ENCODE measurements at regions not wholly inside any gene's neighbourhood (a gene's known extent, or its start where the extent isn't known, plus 50 kb on each side); places are given as distances from the start of the nearest gene placed in this dataset.

DNA sequence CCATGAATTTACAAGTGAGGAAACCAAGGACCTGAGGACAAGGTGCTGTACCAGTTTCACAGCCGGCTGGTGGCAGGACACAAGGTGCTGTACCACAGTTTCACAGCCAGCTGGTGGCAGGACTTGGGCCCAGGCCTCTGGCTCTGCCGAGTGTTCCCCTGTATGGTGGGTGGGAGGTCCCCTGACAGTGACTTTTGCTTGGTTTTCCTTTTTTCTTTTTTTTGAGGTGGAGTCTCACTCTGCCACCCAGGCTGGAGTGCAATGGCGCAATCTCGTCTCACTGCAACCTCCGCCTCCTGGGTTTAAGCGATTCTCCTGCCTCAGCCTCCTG, 212.4 kb downstream of the LY86 start:
- no peak for DNase-seq
- no peak overlapping the region for H3K4me3 ChIP-seq (ENCODE audit: low read depth, low read length)

DNA sequence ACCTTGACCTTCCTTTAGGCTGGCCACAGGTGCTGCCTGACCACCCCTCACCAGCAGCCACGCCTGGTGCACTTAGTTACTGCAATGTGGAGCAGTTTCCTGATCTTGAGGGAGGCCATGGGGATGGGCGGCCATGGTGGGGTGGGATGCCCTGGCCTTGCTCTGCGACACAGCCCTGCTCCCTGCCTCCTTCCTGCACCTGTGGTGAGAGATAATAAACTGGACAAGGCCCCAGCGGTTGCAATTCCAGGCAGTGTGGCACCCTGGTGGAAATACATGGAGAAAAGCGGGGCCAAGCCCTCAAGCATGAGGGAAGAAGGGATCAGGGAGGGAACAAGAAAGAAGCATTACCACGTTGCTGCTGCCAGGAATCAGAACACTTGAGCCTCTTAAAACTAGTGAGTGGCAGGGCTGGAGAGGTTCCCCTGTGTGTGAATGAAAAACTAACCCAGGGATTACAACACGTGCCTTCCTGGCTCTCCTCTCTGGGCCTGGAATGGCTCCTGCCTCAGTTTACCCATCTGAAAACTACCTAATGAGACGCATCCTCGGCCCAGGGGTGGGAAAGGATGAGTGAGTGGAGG, 213.2 kb downstream of the LY86 start:
- Histone ChIP-seq H3K4me1 (no peaks in the 10 kb centered on the region), H3K4me3 (ENCODE audit: low read depth, low read length) (no peak overlapping the region), H3K9me3 (no peaks in the 10 kb centered on the region), H3K27me3 (no peaks in the 10 kb centered on the region), H3K36me3 (no peaks in the 10 kb centered on the region)
- TF ChIP-seq, protein P1, sequence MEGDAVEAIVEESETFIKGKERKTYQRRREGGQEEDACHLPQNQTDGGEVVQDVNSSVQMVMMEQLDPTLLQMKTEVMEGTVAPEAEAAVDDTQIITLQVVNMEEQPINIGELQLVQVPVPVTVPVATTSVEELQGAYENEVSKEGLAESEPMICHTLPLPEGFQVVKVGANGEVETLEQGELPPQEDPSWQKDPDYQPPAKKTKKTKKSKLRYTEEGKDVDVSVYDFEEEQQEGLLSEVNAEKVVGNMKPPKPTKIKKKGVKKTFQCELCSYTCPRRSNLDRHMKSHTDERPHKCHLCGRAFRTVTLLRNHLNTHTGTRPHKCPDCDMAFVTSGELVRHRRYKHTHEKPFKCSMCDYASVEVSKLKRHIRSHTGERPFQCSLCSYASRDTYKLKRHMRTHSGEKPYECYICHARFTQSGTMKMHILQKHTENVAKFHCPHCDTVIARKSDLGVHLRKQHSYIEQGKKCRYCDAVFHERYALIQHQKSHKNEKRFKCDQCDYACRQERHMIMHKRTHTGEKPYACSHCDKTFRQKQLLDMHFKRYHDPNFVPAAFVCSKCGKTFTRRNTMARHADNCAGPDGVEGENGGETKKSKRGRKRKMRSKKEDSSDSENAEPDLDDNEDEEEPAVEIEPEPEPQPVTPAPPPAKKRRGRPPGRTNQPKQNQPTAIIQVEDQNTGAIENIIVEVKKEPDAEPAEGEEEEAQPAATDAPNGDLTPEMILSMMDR (IDR thresholded peaks at IDR 0.05; ENCODE audit: low read depth, low read length), result no peak
- no peak for DNase-seq

More for the DNA sequence above, 212.4 kb downstream of the LY86 start:
- H3K4me1 ChIP-seq, result no peaks in the 10 kb centered on the region
- no peaks in the 10 kb centered on the region for H3K27me3 ChIP-seq
- H3K36me3 ChIP-seq, result no peaks in the 10 kb centered on the region
- TF ChIP-seq, protein P1 (IDR thresholded peaks at IDR 0.05; ENCODE audit: low read depth, low read length), result no peak
- no peaks in the 10 kb centered on the region for H3K9me3 ChIP-seq

DNA sequence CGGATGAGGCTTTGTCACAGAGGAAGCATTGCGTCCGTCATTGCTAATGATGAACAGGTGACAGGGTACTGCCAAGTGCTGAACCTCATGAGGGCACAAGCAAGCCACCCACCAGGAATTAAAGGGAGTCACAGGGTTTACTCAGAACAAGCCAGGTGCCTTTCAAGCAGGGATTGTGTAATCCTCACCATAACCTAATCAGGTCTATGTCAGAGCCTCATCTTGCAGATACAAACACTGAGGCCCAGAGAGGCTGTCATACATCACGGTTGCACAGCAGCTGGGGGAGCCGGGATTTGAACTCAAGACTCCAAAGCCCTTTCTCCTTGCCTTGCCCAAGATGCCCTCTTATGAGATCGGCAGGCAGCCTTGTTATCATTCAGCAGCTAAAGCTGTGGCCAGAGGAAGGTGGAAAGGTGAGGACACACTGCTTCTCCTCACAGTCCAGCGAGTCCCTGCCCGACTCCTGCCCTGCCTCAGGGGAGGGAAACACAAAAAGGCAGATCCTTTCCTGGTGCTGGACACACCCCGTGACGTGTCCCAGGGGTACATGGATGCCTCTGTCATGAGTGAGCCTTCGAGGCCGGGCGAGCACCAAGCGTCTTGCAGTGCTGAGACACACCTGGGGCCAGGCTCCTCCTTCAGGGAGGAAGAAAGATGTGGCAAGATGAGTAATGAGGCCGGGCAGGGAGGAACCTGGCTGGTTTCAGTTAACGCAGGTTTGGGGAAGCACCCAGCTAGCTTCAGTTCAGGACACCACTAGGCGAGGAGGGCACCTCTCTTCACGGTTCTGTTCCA, 214.9 kb downstream of the LY86 start:
- H3K4me3 ChIP-seq (ENCODE audit: low read depth, low read length), result no peak overlapping the region
- TF ChIP-seq, protein P1 (IDR thresholded peaks at IDR 0.05; ENCODE audit: low read depth, low read length), result no peak
- no peaks in the 10 kb centered on the region for H3K4me1 ChIP-seq
- H3K9me3 ChIP-seq, result no peaks in the 10 kb centered on the region
- H3K36me3 ChIP-seq, result no peaks in the 10 kb centered on the region
- DNase-seq, result no peak
- H3K27me3 ChIP-seq, result peaks cover 7% of the 10 kb centered on the region

DNA sequence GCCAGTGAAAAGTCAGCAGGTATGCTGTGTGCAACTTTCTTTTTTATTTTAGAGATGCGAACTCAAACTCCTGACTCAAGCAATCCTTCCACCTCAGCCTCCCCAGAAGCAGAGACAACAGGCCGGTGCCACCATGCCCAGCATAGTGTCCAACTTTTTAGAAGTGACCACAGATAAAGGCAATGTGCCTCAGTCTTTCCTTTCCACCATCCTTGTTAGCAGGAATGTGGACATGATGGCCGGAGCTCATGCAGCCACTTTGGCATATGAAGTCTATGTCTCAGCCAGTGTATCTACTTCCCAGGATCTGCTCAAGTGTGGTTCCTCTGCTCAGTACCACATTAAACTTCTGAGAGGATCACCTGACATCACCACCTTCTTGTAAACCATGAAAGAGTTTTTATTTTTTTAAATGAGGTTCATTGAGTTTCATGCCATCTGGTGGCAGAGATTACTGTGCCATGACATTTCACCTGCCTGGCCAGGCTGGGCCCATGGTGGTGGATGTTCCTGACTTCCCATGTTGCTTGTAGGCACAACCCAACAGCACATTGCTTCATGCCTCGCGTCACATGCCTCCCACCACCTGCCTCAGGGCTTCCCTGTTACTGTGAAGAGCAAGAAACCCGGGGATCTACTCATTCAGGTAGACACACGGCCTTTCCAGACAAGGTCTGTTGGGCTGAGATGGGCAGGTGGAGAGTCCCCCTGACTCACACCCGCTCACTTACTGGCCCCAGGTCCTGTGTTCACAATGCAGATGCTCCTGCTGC, 216.5 kb downstream of the LY86 start:
- no peak for DNase-seq
- Histone ChIP-seq H3K27me3 (peaks cover 12% of the 10 kb centered on the region), H3K36me3 (no peaks in the 10 kb centered on the region), H3K4me1 (no peaks in the 10 kb centered on the region), H3K9me3 (no peaks in the 10 kb centered on the region), H3K4me3 (ENCODE audit: low read depth, low read length) (no peak overlapping the region)
- TF ChIP-seq, protein P1 (IDR thresholded peaks at IDR 0.05; ENCODE audit: low read depth, low read length), result no peak

DNA sequence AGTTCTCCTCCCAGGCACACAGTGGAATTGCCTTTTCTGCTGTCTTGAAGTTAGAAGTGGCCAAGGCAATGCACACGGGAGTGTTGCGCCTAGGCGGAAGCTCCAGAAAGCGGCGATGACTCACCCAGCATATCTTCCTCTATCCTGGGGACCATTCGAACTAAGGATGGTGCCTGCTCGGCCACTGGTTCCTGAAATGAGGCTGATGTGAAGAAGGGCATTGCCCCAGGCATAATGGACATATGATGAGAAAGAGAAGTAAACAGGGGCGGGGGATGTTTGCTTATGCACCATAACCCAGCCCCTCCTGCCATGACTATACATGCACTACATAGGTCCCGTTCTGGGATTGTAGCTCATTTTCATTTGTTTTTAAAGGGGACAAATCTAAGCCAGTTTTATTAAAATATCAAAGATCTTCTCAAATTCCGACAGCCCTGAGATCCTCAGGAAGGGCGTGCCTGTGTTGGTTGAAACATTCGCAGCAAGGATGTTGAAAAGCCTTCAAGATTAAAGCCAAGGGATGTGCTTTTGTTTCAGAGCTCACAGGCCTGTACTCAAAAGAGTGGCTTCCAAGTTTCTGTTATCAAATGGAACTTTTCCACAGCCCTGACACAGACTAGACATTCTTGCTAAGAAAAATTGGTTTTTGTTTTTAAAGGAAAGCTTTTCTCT, 218.5 kb downstream of the LY86 start:
- no peak for DNase-seq
- TF ChIP-seq, protein P1 (IDR thresholded peaks at IDR 0.05; ENCODE audit: low read depth, low read length), result no peak
- H3K9me3 ChIP-seq, result no peaks in the 10 kb centered on the region
- H3K4me3 ChIP-seq (ENCODE audit: low read depth, low read length), result no peak overlapping the region
- H3K36me3 ChIP-seq, result no peaks in the 10 kb centered on the region
- no peaks in the 10 kb centered on the region for H3K4me1 ChIP-seq
- H3K27me3 ChIP-seq, result peaks cover 12% of the 10 kb centered on the region
